B cell (primary cell): ENCODE measurements at regions not wholly inside any gene's neighbourhood (a gene's known extent, or its start where the extent isn't known, plus 50 kb on each side); places are given as distances from the start of the nearest gene placed in this dataset.

Source experiments
- CTCF ChIP-seq: fragments of 200-600 bp; IDR thresholded peaks from one replicate; pipeline ENCODE4 v1.8.0; 2022; ENCODE audit warnings: antibody characterized with exemption, mild to moderate bottlenecking
- EZH2 ChIP-seq: IDR thresholded peaks from 2 replicates; pipeline ENCODE4 v1.6.1; 2012; ENCODE audit warnings: borderline replicate concordance, low read depth, mild to moderate bottlenecking, moderate library complexity, low read length; ENCODE audit not compliant: insufficient read depth, poor library complexity, severe bottlenecking

DNA sequence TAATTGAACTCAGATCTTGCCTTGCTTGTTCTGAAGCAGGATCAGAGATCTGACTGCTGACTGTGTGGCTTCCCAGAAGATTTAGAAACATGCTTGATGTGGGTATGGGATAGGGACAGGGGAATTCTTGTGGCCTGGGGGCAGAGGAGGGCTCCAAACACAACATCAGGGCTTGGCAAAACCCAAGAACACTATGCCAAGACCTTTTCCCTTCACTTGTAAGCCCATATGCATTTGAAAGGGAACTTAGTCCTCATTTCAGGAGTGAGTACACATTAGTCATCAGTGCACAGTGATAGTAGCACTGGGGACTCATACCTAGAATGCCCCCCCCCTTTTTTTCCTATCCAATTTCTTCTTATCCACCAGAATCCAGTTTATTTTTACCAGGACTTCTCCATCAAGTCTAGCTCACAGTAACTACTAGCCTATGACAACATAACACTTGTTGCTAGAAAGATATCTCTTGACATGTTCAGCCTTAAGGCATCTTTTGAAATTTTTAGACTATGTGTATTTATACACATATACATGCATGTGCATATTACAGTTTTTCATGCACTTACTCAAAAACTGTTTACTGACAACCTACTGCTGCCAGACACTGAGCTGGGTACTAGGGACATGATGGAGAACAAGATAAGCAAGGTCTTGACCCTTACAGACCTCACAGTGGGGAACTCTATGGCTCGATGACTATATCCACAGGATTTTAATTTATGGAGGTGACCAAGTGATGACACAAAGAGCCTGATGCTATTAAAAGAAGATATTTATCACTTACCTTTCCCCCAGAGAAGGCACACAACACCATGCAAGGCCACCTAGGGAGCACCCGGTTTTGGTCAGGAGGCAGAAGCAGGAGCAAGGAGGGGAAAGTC lies 158.3 kb upstream of the MAP3K1 start:
- TF ChIP-seq CTCF = no peak
- TF ChIP-seq EZH2 = no peak
